ENCODE measurements at regions not wholly inside any gene's neighbourhood (a gene's known extent, or its start where the extent isn't known, plus 50 kb on each side); places are given as distances from the start of the nearest gene placed in this dataset.

- no peak for ATAC-seq (ENCODE audit: low FRiP score in 2 of 2)
- Histone ChIP-seq H3K4me3 (no peak overlapping the region), H3K27ac (no peak overlapping the region), H3K9me3 (no peaks in the 10 kb centered on the region), H3K36me3 (no peaks in the 10 kb centered on the region), H3K27me3 (no peaks in the 10 kb centered on the region), H3K4me1 (no peaks in the 10 kb centered on the region)
- TF ChIP-seq POLR2A (IDR thresholded peaks at IDR 0.05) = no peak
- no peak for TF ChIP-seq EP300 (IDR thresholded peaks at IDR 0.05)
- TF ChIP-seq CTCF (IDR thresholded peaks at IDR 0.05) = no peak
- TF ChIP-seq POLR2AphosphoS5 (IDR thresholded peaks at IDR 0.05) = no peak
- WGBS, 2 donors = 84 to 87% methylated on average over 8 of the region's 8 CpGs
- DNase-seq = peak in 1 of 2 donors; percentile 25
Measured at GRCh38 chr6:49264909-49265308, 198.1 kb downstream of the MMUT start.

DNA sequence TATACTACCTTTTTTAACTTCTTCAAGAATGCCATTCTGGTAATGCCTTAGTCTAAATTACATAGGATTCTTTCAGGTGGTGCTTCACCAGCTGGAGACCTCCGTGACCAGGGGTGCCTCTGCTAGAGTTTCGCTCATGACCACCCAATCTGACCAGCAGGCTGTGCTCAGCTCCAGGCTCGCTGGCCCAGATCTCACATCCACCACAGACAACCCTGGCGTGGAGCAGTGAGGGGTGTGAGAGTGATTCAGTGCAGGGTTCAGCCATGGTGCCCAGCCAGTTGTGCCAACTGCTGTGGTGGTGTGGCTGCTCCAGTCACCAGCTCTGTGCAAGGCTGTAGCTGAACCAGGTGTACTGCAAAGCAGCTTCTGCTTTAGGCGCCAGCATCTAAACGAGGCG lies 198.6 kb downstream of the MMUT start:
- no peaks in the 10 kb centered on the region for H3K4me1 ChIP-seq
- H3K27ac ChIP-seq = no peak overlapping the region
- no peak for TF ChIP-seq EP300 (IDR thresholded peaks at IDR 0.05)
- no peak for TF ChIP-seq POLR2AphosphoS5 (IDR thresholded peaks at IDR 0.05)
- no peak for TF ChIP-seq CTCF (IDR thresholded peaks at IDR 0.05)
- no peak for TF ChIP-seq POLR2A (IDR thresholded peaks at IDR 0.05)
- 79 to 90% methylated on average over 6 of the region's 7 CpGs for WGBS, 2 donors
- no peaks in the 10 kb centered on the region for H3K9me3 ChIP-seq
- DNase-seq (peak in 1 of 2 donors; percentile 13), ATAC-seq (ENCODE audit: low FRiP score in 2 of 2) (no peak)
- H3K4me3 ChIP-seq = no peak overlapping the region
- no peaks in the 10 kb centered on the region for H3K27me3 ChIP-seq
- no peaks in the 10 kb centered on the region for H3K36me3 ChIP-seq

DNA sequence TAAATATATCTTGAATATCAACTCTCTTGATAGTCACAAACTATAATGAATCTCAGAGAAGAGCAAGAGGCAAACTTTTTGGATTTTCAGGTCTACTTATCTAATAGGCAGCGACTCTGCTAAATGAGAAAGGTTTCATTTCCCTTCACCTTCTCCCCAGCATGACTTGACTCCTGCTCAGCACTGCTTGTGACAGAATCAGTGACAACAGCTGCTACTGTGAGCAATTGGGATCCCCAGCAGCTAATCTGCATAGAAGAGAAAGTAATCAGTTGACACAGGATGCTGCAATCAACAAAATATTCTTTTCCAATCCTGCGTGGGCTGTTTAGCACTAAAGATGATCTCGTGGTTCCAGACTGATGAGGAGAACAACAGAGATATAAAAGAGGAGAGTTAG lies 205.5 kb downstream of the MMUT start:
- no peak overlapping the region for H3K4me3 ChIP-seq
- 40 to 50% methylated on average over 3 of the region's 3 CpGs for WGBS, 2 donors

DNA sequence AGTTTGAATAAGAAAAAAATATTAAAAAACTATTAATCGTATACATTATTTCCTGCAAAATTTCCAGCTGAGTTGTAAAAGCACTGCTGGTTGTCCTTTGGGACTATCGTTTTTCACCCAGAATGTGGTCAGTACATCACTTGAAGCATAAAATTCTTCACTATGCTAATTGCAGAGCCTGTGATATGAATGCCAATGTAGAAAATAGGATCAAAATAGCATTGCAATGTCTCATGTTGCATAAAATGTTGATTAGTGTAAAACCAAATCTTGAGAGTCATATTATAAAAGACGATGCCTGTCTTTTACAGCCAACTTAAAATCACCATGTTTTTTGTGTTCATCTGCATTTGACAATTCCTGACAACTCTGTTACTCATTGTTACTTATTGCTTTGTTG lies 207.7 kb downstream of the MMUT start:
- Histone ChIP-seq H3K4me1 (no peaks in the 10 kb centered on the region), H3K27me3 (no peaks in the 10 kb centered on the region), H3K9me3 (no peaks in the 10 kb centered on the region), H3K4me3 (no peak overlapping the region), H3K36me3 (no peaks in the 10 kb centered on the region), H3K27ac (no peak overlapping the region)
- ATAC-seq (ENCODE audit: low FRiP score in 2 of 2) (no peak), DNase-seq (no peak)
- TF ChIP-seq EP300 (IDR thresholded peaks at IDR 0.05) = no peak
- no peak for TF ChIP-seq CTCF (IDR thresholded peaks at IDR 0.05)
- no peak for TF ChIP-seq POLR2A (IDR thresholded peaks at IDR 0.05)
- TF ChIP-seq POLR2AphosphoS5 (IDR thresholded peaks at IDR 0.05) = no peak
- WGBS, 2 donors = 87 to 90% methylated on average over 3 of the region's 3 CpGs

More for the DNA sequence above, 205.5 kb downstream of the MMUT start:
- Histone ChIP-seq H3K9me3 (no peaks in the 10 kb centered on the region), H3K36me3 (no peaks in the 10 kb centered on the region), H3K27ac (no peak overlapping the region), H3K27me3 (no peaks in the 10 kb centered on the region), H3K4me1 (no peaks in the 10 kb centered on the region)
- no peak for ATAC-seq (ENCODE audit: low FRiP score in 2 of 2)
- TF ChIP-seq CTCF (IDR thresholded peaks at IDR 0.05) (no peak), EP300 (IDR thresholded peaks at IDR 0.05) (no peak), POLR2AphosphoS5 (IDR thresholded peaks at IDR 0.05) (no peak), POLR2A (IDR thresholded peaks at IDR 0.05) (no peak)
- no peak for DNase-seq

- TF ChIP-seq POLR2A (IDR thresholded peaks at IDR 0.05) (no peak), EP300 (IDR thresholded peaks at IDR 0.05) (no peak), POLR2AphosphoS5 (IDR thresholded peaks at IDR 0.05) (no peak), CTCF (IDR thresholded peaks at IDR 0.05) (no peak)
- H3K9me3 ChIP-seq = no peaks in the 10 kb centered on the region
- ATAC-seq (ENCODE audit: low FRiP score in 2 of 2) (no peak), DNase-seq (no peak)
- no peaks in the 10 kb centered on the region for H3K36me3 ChIP-seq
- no peaks in the 10 kb centered on the region for H3K27me3 ChIP-seq
- WGBS, 2 donors = 50 to 54% methylated on average over 1 of the region's 1 CpG
- H3K4me3 ChIP-seq = no peak overlapping the region
- H3K4me1 ChIP-seq = no peaks in the 10 kb centered on the region
- no peak overlapping the region for H3K27ac ChIP-seq
Measured at GRCh38 chr6:49252901-49253300, 210.2 kb downstream of the MMUT start.
